BLaER1 (cell line): ENCODE measurements at regions not wholly inside any gene's neighbourhood (a gene's known extent, or its start where the extent isn't known, plus 50 kb on each side); places are given as distances from the start of the nearest gene placed in this dataset.
"Not testable (repeated sequence)": the region's sequence is repeated elsewhere in the genome, so short reads cannot be mapped to it uniquely, and the experiment has no call there.

ENCODE experiments used
- H3K27ac ChIP-seq: shearing (Covaris generic); formaldehyde crosslinking; 2 replicates; pipeline ENCODE4 v1.8.1; 2022
- H3K27me3 ChIP-seq: shearing (Covaris generic); formaldehyde crosslinking; 2 replicates; pipeline ENCODE4 v1.8.1; 2022
- H3K36me3 ChIP-seq: shearing (Covaris generic); formaldehyde crosslinking; 2 replicates; pipeline ENCODE4 v1.8.1; 2022
- H3K4me1 ChIP-seq: shearing (Covaris generic); formaldehyde crosslinking; 2 replicates; pipeline ENCODE4 v1.8.1; 2022
- H3K4me2 ChIP-seq: shearing (Covaris generic); formaldehyde crosslinking; 2 replicates; pipeline ENCODE4 v1.8.1; 2022
- H3K4me3 ChIP-seq: shearing (Covaris generic); formaldehyde crosslinking; 2 replicates; pipeline ENCODE4 v1.8.1; 2022
- H3K9ac ChIP-seq: shearing (Covaris generic); formaldehyde crosslinking; 2 replicates; pipeline ENCODE4 v1.8.1; 2022
- H3K9me3 ChIP-seq: shearing (Covaris generic); formaldehyde crosslinking; 2 replicates; pipeline ENCODE4 v1.8.1; 2022
- H4K20me1 ChIP-seq: shearing (Covaris generic); formaldehyde crosslinking; 2 replicates; pipeline ENCODE4 v1.8.1; 2022
- Cebpa-rat ChIP-seq: shearing (Covaris generic); IDR thresholded peaks from 2 replicates; pipeline ENCODE4 v1.8.1; 2022

- TF ChIP-seq Cebpa-rat: no peak
- no peak overlapping the region for H3K27ac ChIP-seq
- H3K9me3 ChIP-seq: peaks cover 42% of the 10 kb centered on the region
- H3K4me1 ChIP-seq: peaks cover 1% of the 10 kb centered on the region; the same call in 1 of the 2 replicates
- no peaks in the 10 kb centered on the region for H3K36me3 ChIP-seq
- H3K27me3 ChIP-seq: no peaks in the 10 kb centered on the region
- no peak overlapping the region for H3K4me3 ChIP-seq
- no peak overlapping the region for H3K4me2 ChIP-seq
- H4K20me1 ChIP-seq: no peaks in the 10 kb centered on the region
- H3K9ac ChIP-seq: no peak overlapping the region
Measured at GRCh38 chr6:112401083-112401482, 54.0 kb downstream of the RFPL4B start.

DNA sequence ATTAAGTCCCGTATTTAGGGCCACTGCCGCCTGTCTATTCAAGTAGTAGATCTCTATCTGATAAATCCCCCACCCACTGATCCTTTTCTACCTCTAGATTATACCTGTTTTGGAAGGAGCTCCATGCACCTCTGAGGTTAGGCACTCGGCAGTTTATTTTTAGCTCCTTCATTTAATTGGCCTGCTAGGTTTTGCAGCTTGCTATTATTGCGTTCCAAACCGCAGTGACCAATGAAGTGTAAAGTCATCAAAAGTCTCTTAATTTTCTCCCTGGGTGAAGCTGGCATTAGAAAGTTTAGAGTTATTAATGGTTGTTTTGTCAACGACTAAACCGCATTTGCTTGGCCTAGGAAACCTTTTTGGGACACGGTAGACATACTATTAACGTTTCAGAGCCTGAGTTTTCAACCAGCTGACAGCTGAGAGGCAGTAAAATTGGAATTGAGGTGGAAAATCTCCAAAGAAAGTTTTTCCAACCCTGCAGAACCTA, 60.0 kb downstream of the RFPL4B start:
- Histone ChIP-seq H4K20me1 (no peaks in the 10 kb centered on the region), H3K27ac (peak overlapping the region; percentile 16; the same call in 1 of the 2 replicates), H3K9me3 (0 out of 2 replicates have a peak, but pooled peaks cover 7% of the 10 kb centered on the region), H3K4me2 (peak overlapping the region; percentile 78), H3K4me3 (no peak overlapping the region), H3K9ac (peak overlapping the region; percentile 39; the same call in 1 of the 2 replicates), H3K4me1 (peaks cover 36% of the 10 kb centered on the region), H3K36me3 (no peaks in the 10 kb centered on the region), H3K27me3 (no peaks in the 10 kb centered on the region)
- TF ChIP-seq Cebpa-rat: no peak

GRCh38 chr6:112408522-112408921, 61.4 kb downstream of the RFPL4B start:
- H3K4me2 ChIP-seq: peak overlapping the region; percentile 78
- no peak for TF ChIP-seq Cebpa-rat
- H3K9me3 ChIP-seq: no peaks in the 10 kb centered on the region
- H3K36me3 ChIP-seq: no peaks in the 10 kb centered on the region
- no peaks in the 10 kb centered on the region for H3K27me3 ChIP-seq
- H3K4me3 ChIP-seq: no peak overlapping the region
- H4K20me1 ChIP-seq: no peaks in the 10 kb centered on the region
- peak overlapping the region; percentile 16; the same call in 1 of the 2 replicates for H3K27ac ChIP-seq
- peaks cover 36% of the 10 kb centered on the region for H3K4me1 ChIP-seq
- no peak overlapping the region for H3K9ac ChIP-seq

GRCh38 chr6:112409311-112409710, 62.2 kb downstream of the RFPL4B start:
- H3K36me3 ChIP-seq: no peaks in the 10 kb centered on the region
- no peak overlapping the region for H3K4me3 ChIP-seq
- TF ChIP-seq Cebpa-rat: no peak
- H3K9ac ChIP-seq: no peak overlapping the region
- no peaks in the 10 kb centered on the region for H3K27me3 ChIP-seq
- peak overlapping the region; percentile 78 for H3K4me2 ChIP-seq
- peaks cover 36% of the 10 kb centered on the region for H3K4me1 ChIP-seq
- H3K27ac ChIP-seq: no peak overlapping the region
- H4K20me1 ChIP-seq: no peaks in the 10 kb centered on the region
- H3K9me3 ChIP-seq: no peaks in the 10 kb centered on the region

- Histone ChIP-seq H3K9me3 (no peaks in the 10 kb centered on the region; the same call in 1 of the 2 replicates), H3K27me3 (no peaks in the 10 kb centered on the region), H3K36me3 (no peaks in the 10 kb centered on the region), H3K4me1 (peaks cover 8% of the 10 kb centered on the region), H3K4me3 (no peak overlapping the region), H3K27ac (no peak overlapping the region), H4K20me1 (no peaks in the 10 kb centered on the region), H3K4me2 (no peak overlapping the region), H3K9ac (no peak overlapping the region)
- TF ChIP-seq Cebpa-rat: no peak
Measured at GRCh38 chr6:112413780-112414179, 66.7 kb downstream of the RFPL4B start.

- Histone ChIP-seq H3K4me3 (no peak overlapping the region), H3K9me3 (no peaks in the 10 kb centered on the region; the same call in 1 of the 2 replicates), H3K9ac (no peak overlapping the region), H3K27me3 (no peaks in the 10 kb centered on the region), H3K4me2 (no peak overlapping the region), H3K36me3 (no peaks in the 10 kb centered on the region), H3K4me1 (no peaks in the 10 kb centered on the region), H3K27ac (no peak overlapping the region), H4K20me1 (no peaks in the 10 kb centered on the region)
- TF ChIP-seq Cebpa-rat: no peak
Measured at GRCh38 chr6:112415366-112415765, 68.2 kb downstream of the RFPL4B start.

DNA sequence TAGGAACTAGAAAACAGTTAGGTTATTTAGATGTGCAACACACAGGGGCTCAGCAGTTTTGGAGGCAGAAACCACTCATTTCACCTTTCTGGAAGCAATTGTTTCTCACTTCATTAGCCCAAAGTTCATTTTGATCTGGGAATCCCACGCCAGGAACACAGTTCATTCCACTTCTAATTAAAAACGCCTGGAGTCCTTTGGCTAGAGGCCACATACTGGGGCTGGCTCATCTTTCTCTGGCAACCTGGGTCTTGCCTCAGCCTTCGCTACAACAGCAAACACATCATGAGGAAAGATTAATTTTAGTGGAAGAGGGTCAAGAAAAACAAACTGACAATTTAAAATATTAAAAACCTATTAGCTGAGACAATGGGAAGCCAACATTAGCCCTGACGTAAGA, 69.7 kb downstream of the RFPL4B start:
- Histone ChIP-seq H3K4me3 (no peak overlapping the region), H3K4me1 (no peaks in the 10 kb centered on the region), H3K27ac (no peak overlapping the region), H3K27me3 (no peaks in the 10 kb centered on the region), H3K36me3 (no peaks in the 10 kb centered on the region), H3K4me2 (no peak overlapping the region), H4K20me1 (no peaks in the 10 kb centered on the region), H3K9me3 (peaks cover 14% of the 10 kb centered on the region), H3K9ac (no peak overlapping the region)
- no peak for TF ChIP-seq Cebpa-rat

- not testable (repeated sequence) for H3K27ac ChIP-seq, H3K9me3 ChIP-seq, H3K4me3 ChIP-seq, H4K20me1 ChIP-seq, H3K27me3 ChIP-seq, H3K4me1 ChIP-seq, H3K36me3 ChIP-seq, H3K9ac ChIP-seq, H3K4me2 ChIP-seq
Measured at GRCh38 chr6:112427011-112427410, 79.9 kb downstream of the RFPL4B start.

DNA sequence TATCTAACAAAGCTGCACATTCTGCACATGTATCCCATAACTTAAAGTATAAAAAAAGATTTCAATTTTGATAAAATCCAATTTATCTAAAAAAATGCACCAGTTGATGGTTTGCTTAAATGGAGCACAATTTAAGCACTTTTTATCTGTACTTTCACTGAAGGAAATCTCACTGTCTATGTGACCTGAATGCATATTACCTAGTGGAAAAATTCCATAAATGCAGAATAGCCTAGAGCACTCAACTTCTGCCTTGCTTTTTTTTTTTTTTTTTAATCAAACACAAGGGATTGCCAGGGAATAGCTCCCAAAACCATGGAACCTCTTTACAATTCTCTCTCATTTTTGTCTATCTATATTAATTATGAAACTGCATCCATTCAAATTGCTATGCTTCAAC, 80.4 kb downstream of the RFPL4B start:
- Histone ChIP-seq H3K27ac (no peak overlapping the region), H3K4me1 (no peaks in the 10 kb centered on the region), H3K27me3 (no peaks in the 10 kb centered on the region), H3K4me3 (no peak overlapping the region), H3K36me3 (no peaks in the 10 kb centered on the region), H3K9ac (no peak overlapping the region), H4K20me1 (no peaks in the 10 kb centered on the region), H3K4me2 (no peak overlapping the region), H3K9me3 (0 out of 2 replicates have a peak, but pooled peaks cover 5% of the 10 kb centered on the region)
- TF ChIP-seq Cebpa-rat: no peak

DNA sequence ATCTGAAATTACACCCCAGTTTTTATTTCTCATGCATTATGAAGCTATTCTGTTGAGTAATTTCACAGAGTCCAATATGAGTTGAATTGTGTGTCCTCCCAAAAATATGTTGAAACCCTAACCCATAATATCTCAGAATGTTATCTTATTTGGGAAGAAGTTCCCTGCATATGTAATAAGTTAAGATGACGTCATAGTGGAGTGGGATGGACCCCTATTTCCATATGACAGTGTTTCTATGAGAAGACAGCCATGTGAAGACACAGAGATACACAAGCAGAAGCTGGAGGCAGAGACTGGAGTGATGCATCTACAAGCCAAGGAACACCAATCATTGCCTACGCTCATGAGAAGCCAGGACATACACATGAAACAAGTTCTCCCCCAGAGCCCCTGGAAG, 81.3 kb downstream of the RFPL4B start:
- Histone ChIP-seq H3K36me3 (no peaks in the 10 kb centered on the region), H4K20me1 (no peaks in the 10 kb centered on the region), H3K27me3 (no peaks in the 10 kb centered on the region)

GRCh38 chr6:112429226-112429625, 82.1 kb downstream of the RFPL4B start:
- Histone ChIP-seq H3K4me2 (no peak overlapping the region), H3K4me1 (no peaks in the 10 kb centered on the region), H4K20me1 (no peaks in the 10 kb centered on the region), H3K27me3 (no peaks in the 10 kb centered on the region), H3K9ac (no peak overlapping the region), H3K9me3 (0 out of 2 replicates have a peak, but pooled peaks cover 5% of the 10 kb centered on the region), H3K36me3 (no peaks in the 10 kb centered on the region), H3K4me3 (no peak overlapping the region), H3K27ac (no peak overlapping the region)
- no peak for TF ChIP-seq Cebpa-rat

More for the DNA sequence above, 81.3 kb downstream of the RFPL4B start:
- Histone ChIP-seq H3K4me1 (no peaks in the 10 kb centered on the region), H3K9ac (no peak overlapping the region), H3K4me3 (no peak overlapping the region), H3K9me3 (0 out of 2 replicates have a peak, but pooled peaks cover 5% of the 10 kb centered on the region), H3K27ac (no peak overlapping the region), H3K4me2 (no peak overlapping the region)
- no peak for TF ChIP-seq Cebpa-rat
